ENCODE measurements at regions not wholly inside any gene's neighbourhood (a gene's known extent, or its start where the extent isn't known, plus 50 kb on each side); places are given as distances from the start of the nearest gene placed in this dataset.

DNA sequence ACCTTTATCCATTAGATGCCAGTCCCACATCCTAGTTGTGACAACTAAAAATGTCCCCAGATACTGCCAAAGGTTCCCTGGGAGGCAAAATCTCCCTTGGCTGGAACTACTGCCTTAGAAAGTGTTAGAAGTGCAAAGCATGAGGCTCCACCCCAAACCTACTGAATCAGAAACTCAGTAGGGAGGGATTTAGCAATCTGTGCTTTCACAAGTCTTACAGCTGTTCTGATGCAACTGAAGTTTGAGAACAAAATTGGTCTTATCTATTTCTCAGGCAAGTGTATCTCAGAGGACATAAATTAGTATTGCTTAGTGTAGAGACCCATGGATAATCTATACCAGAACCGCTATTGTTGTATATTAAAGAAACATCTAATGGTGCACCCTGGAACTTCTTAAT is 70.2 kb downstream of the CLDN1 start:
- H3K9me3 ChIP-seq (ENCODE audit: control insufficient read depth in 4 of 4, low read length in 3 of 4) = no peaks in the 10 kb centered on the region
- no peaks in the 10 kb centered on the region for H3K4me1 ChIP-seq (ENCODE audit: control insufficient read depth in 4 of 4, insufficient read depth in 4 of 4, low read length in 3 of 4)
- WGBS = 85% methylated on average over 1 of the region's 1 CpG
- H3K27me3 ChIP-seq (ENCODE audit: control insufficient read depth in 4 of 4, insufficient read depth in 4 of 4, low read length in 3 of 4) = no peaks in the 10 kb centered on the region
- DNase-seq (ENCODE audit: low spot score) = no peak
- H3K36me3 ChIP-seq (ENCODE audit: control insufficient read depth in 4 of 4, insufficient read depth in 3 of 4, low read depth in 1 of 4, low read length in 3 of 4) = no peaks in the 10 kb centered on the region
- no peak overlapping the region for H3K4me3 ChIP-seq (ENCODE audit: low read depth in 1 of 3, low read length in 3 of 3)
- TF ChIP-seq, protein P1, sequence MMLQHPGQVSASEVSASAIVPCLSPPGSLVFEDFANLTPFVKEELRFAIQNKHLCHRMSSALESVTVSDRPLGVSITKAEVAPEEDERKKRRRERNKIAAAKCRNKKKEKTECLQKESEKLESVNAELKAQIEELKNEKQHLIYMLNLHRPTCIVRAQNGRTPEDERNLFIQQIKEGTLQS (IDR thresholded peaks at IDR 0.05) = peak; percentile 76
- TF ChIP-seq NR2F2 (IDR thresholded peaks at IDR 0.05) = no peak
- peak; percentile 7 for TF ChIP-seq SP1 (IDR thresholded peaks at IDR 0.05)
- no peak for TF ChIP-seq EGR1 (IDR thresholded peaks at IDR 0.05; ENCODE audit: low read depth in 2 of 2)
- peak; percentile 37 to 39 for TF ChIP-seq HNF4A (conservative IDR thresholded peaks at IDR 0.05)
- peak; percentile 20 to 40 for TF ChIP-seq RAD21 (IDR thresholded peaks at IDR 0.05)
- peak; percentile 31 to 51 for TF ChIP-seq JUND (IDR thresholded peaks at IDR 0.05)
- TF ChIP-seq TAF1 (conservative IDR thresholded peaks at IDR 0.05) = no peak
- TF ChIP-seq RXRA (IDR thresholded peaks at IDR 0.05) = peak; percentile 17 to 40
- TF ChIP-seq, protein P2, sequence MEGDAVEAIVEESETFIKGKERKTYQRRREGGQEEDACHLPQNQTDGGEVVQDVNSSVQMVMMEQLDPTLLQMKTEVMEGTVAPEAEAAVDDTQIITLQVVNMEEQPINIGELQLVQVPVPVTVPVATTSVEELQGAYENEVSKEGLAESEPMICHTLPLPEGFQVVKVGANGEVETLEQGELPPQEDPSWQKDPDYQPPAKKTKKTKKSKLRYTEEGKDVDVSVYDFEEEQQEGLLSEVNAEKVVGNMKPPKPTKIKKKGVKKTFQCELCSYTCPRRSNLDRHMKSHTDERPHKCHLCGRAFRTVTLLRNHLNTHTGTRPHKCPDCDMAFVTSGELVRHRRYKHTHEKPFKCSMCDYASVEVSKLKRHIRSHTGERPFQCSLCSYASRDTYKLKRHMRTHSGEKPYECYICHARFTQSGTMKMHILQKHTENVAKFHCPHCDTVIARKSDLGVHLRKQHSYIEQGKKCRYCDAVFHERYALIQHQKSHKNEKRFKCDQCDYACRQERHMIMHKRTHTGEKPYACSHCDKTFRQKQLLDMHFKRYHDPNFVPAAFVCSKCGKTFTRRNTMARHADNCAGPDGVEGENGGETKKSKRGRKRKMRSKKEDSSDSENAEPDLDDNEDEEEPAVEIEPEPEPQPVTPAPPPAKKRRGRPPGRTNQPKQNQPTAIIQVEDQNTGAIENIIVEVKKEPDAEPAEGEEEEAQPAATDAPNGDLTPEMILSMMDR (IDR thresholded peaks at IDR 0.05; ENCODE audit: low read depth, low read length, missing input control) = no peak
- no peak overlapping the region for H3K27ac ChIP-seq (ENCODE audit: low read depth in 1 of 2, low read length in 2 of 2)
- no peak overlapping the region for H3K9ac ChIP-seq (ENCODE audit: low read depth in 1 of 2, low read length in 2 of 2)

DNA sequence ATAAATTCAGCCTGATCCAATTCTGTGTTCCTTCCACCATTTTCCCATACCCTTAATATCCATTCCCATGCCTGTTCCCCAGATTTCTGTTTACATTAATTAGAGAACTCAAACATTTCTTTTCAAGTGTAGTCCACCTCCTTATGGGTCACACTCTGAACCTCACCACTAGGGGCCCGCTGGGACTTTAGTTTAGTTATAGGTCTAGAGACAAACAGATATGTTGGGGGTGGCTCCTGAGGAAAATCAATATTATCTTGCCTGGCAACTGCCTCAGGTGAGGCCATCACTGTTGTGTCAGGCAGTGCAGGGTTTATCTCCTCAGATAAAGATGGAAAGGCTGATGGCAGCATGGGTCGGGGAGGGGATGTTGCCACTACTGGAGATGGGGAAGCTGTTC is 72.8 kb downstream of the CLDN1 start:
- Histone ChIP-seq H3K27ac (ENCODE audit: low read depth in 1 of 2, low read length in 2 of 2) (no peak overlapping the region), H3K4me3 (ENCODE audit: low read depth in 1 of 3, low read length in 3 of 3) (no peak overlapping the region), H3K9me3 (ENCODE audit: control insufficient read depth in 4 of 4, low read length in 3 of 4) (no peaks in the 10 kb centered on the region), H3K27me3 (ENCODE audit: control insufficient read depth in 4 of 4, insufficient read depth in 4 of 4, low read length in 3 of 4) (no peaks in the 10 kb centered on the region), H3K4me1 (ENCODE audit: control insufficient read depth in 4 of 4, insufficient read depth in 4 of 4, low read length in 3 of 4) (no peaks in the 10 kb centered on the region), H3K9ac (ENCODE audit: low read depth in 1 of 2, low read length in 2 of 2) (no peak overlapping the region), H3K36me3 (ENCODE audit: control insufficient read depth in 4 of 4, insufficient read depth in 3 of 4, low read depth in 1 of 4, low read length in 3 of 4) (no peaks in the 10 kb centered on the region)
- WGBS = 89% methylated on average over 2 of the region's 2 CpGs
- TF ChIP-seq HNF4A (conservative IDR thresholded peaks at IDR 0.05) = no peak
- TF ChIP-seq TAF1 (conservative IDR thresholded peaks at IDR 0.05) = no peak
- TF ChIP-seq EGR1 (IDR thresholded peaks at IDR 0.05; ENCODE audit: low read depth in 2 of 2) = no peak
- no peak for TF ChIP-seq NR2F2 (IDR thresholded peaks at IDR 0.05)
- TF ChIP-seq, protein P2 (IDR thresholded peaks at IDR 0.05; ENCODE audit: low read depth, low read length, missing input control) = peak; percentile 0
- TF ChIP-seq, protein P1 (IDR thresholded peaks at IDR 0.05) = no peak
- no peak for DNase-seq (ENCODE audit: low spot score)

DNA sequence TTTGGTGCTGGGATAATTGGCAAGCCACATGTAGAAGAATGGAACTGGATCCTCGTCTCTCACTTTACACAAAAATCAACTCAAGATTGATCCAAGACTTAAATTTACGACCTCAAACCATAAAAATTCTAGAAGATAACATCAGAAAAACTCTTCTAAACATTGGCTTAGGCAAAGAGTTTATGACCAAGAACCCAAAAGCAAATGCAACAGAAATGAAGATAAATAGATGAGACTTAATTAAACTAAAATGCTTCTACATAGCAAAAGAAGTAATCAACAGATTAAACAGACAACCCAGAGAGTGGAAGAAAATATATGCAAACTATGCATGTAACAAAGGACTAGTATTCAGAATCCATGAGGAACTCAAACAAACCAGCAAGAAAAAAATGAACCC is 80.1 kb downstream of the CLDN1 start:
- Histone ChIP-seq H3K27me3 (ENCODE audit: control insufficient read depth in 4 of 4, insufficient read depth in 4 of 4, low read length in 3 of 4) (no peaks in the 10 kb centered on the region), H3K4me1 (ENCODE audit: control insufficient read depth in 4 of 4, insufficient read depth in 4 of 4, low read length in 3 of 4) (no peaks in the 10 kb centered on the region), H3K9me3 (ENCODE audit: control insufficient read depth in 4 of 4, low read length in 3 of 4) (no peaks in the 10 kb centered on the region), H3K9ac (ENCODE audit: low read depth in 1 of 2, low read length in 2 of 2) (no peak overlapping the region), H3K36me3 (ENCODE audit: control insufficient read depth in 4 of 4, insufficient read depth in 3 of 4, low read depth in 1 of 4, low read length in 3 of 4) (no peaks in the 10 kb centered on the region), H3K4me3 (ENCODE audit: low read depth in 1 of 3, low read length in 3 of 3) (no peak overlapping the region), H3K27ac (ENCODE audit: low read depth in 1 of 2, low read length in 2 of 2) (no peak overlapping the region)
- TF ChIP-seq, protein P2 (IDR thresholded peaks at IDR 0.05; ENCODE audit: low read depth, low read length, missing input control) = no peak
- TF ChIP-seq HNF4A (conservative IDR thresholded peaks at IDR 0.05) = no peak
- TF ChIP-seq, protein P1 (IDR thresholded peaks at IDR 0.05) = no peak
- TF ChIP-seq RXRA (IDR thresholded peaks at IDR 0.05) = no peak
- TF ChIP-seq, protein P3, sequence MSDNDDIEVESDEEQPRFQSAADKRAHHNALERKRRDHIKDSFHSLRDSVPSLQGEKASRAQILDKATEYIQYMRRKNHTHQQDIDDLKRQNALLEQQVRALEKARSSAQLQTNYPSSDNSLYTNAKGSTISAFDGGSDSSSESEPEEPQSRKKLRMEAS (IDR thresholded peaks at IDR 0.05) = no peak
- no peak for TF ChIP-seq FOXA1 (IDR thresholded peaks at IDR 0.05)
- no peak for TF ChIP-seq TAF1 (conservative IDR thresholded peaks at IDR 0.05)
- TF ChIP-seq, protein P4, sequence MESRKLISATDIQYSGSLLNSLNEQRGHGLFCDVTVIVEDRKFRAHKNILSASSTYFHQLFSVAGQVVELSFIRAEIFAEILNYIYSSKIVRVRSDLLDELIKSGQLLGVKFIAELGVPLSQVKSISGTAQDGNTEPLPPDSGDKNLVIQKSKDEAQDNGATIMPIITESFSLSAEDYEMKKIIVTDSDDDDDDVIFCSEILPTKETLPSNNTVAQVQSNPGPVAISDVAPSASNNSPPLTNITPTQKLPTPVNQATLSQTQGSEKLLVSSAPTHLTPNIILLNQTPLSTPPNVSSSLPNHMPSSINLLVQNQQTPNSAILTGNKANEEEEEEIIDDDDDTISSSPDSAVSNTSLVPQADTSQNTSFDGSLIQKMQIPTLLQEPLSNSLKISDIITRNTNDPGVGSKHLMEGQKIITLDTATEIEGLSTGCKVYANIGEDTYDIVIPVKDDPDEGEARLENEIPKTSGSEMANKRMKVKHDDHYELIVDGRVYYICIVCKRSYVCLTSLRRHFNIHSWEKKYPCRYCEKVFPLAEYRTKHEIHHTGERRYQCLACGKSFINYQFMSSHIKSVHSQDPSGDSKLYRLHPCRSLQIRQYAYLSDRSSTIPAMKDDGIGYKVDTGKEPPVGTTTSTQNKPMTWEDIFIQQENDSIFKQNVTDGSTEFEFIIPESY (IDR thresholded peaks at IDR 0.05) = no peak
- TF ChIP-seq JUND (IDR thresholded peaks at IDR 0.05) = no peak
- TF ChIP-seq NR2F2 (IDR thresholded peaks at IDR 0.05) = no peak
- no peak for TF ChIP-seq FOXA2 (IDR thresholded peaks at IDR 0.05)
- no peak for TF ChIP-seq GABPA (IDR thresholded peaks at IDR 0.05 in 1 of 2, conservative IDR thresholded peaks at IDR 0.05 in 1 of 2)
- TF ChIP-seq HNF4G (IDR thresholded peaks at IDR 0.05) = no peak
- no peak for DNase-seq (ENCODE audit: low spot score)
- 74% methylated on average over 2 of the region's 2 CpGs for WGBS
